RWPE2 (cell line): ENCODE measurements at regions not wholly inside any gene's neighbourhood (a gene's known extent, or its start where the extent isn't known, plus 50 kb on each side); places are given as distances from the start of the nearest gene placed in this dataset.

Experiments used
- ATAC-seq: fragments of 200-7000 bp; cut with Tn5 transposase; 3 replicates; pipeline ENCODE4 v1.9.1; 2021; ENCODE audit warnings: low read depth
- DNase-seq: peaks from one replicate; pipeline ENCODE4 v3.0.0-alpha.2; 2020; ENCODE audit warnings: low spot score
- H3K27ac ChIP-seq: fragments of 450-650 bp; 2 replicates; pipeline ENCODE4 v1.5.1; 2017; ENCODE audit warnings: mild to moderate bottlenecking; ENCODE audit not compliant: poor library complexity, severe bottlenecking
- H3K27me3 ChIP-seq: fragments of 250-450 bp; sonication (Bioruptor Pico); 2 replicates; pipeline ENCODE4 v1.5.1; 2021; ENCODE audit warnings: mild to moderate bottlenecking, moderate library complexity; ENCODE audit not compliant: insufficient read depth, poor library complexity, severe bottlenecking
- H3K36me3 ChIP-seq: fragments of 250-450 bp; sonication (Bioruptor Pico); 2 replicates; pipeline ENCODE4 v1.5.1; 2020; ENCODE audit warnings: low read depth, mild to moderate bottlenecking, moderate library complexity
- H3K4me1 ChIP-seq: fragments of 250-450 bp; sonication (Bioruptor Pico); 2 replicates; pipeline ENCODE4 v1.5.1; 2021; ENCODE audit warnings: mild to moderate bottlenecking, moderate library complexity; ENCODE audit not compliant: insufficient read depth, poor library complexity, severe bottlenecking
- H3K4me3 ChIP-seq: fragments of 250-450 bp; sonication (Bioruptor Pico); 2 replicates; pipeline ENCODE4 v1.5.1; 2021; ENCODE audit warnings: mild to moderate bottlenecking, moderate library complexity; ENCODE audit not compliant: severe bottlenecking
- H3K9me3 ChIP-seq: fragments of 250-450 bp; sonication (Bioruptor Pico); 2 replicates; pipeline ENCODE4 v1.5.1; 2021; ENCODE audit warnings: mild to moderate bottlenecking, moderate library complexity; ENCODE audit not compliant: severe bottlenecking
- TF ChIP-seq, protein P1 (sequence below): fragments of 450-650 bp; IDR thresholded peaks from one replicate; pipeline ENCODE4 v1.5.1; 2017; ENCODE audit warnings: mild to moderate bottlenecking, moderate library complexity; ENCODE audit not compliant: poor library complexity, severe bottlenecking

DNA sequence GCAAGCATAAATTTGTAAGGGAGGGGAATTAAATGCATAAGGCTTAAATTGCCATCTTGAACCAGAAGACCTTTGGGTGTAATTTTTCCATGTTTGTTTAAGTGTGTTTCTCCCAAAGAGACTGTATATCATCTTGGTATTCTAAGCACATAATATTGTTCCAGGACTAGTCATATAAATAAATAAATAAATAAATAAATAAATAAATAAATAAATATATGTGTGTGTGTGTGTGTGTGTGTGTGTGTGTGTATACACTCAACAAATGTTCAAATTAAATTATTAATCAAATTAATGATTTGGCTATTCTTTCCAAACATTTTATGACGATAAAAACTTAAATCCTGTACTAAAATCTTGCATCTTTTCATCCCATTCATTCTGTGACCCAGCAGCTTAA is 867.8 kb upstream of the KLHL29 start:
- no peak for DNase-seq
- no peak overlapping the region for H3K4me3 ChIP-seq
- no peaks in the 10 kb centered on the region for H3K36me3 ChIP-seq
- H3K27me3 ChIP-seq, result no peaks in the 10 kb centered on the region
- no peak overlapping the region for H3K27ac ChIP-seq
- TF ChIP-seq, protein P1, sequence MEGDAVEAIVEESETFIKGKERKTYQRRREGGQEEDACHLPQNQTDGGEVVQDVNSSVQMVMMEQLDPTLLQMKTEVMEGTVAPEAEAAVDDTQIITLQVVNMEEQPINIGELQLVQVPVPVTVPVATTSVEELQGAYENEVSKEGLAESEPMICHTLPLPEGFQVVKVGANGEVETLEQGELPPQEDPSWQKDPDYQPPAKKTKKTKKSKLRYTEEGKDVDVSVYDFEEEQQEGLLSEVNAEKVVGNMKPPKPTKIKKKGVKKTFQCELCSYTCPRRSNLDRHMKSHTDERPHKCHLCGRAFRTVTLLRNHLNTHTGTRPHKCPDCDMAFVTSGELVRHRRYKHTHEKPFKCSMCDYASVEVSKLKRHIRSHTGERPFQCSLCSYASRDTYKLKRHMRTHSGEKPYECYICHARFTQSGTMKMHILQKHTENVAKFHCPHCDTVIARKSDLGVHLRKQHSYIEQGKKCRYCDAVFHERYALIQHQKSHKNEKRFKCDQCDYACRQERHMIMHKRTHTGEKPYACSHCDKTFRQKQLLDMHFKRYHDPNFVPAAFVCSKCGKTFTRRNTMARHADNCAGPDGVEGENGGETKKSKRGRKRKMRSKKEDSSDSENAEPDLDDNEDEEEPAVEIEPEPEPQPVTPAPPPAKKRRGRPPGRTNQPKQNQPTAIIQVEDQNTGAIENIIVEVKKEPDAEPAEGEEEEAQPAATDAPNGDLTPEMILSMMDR, result no peak
- no peaks in the 10 kb centered on the region for H3K9me3 ChIP-seq
- no peaks in the 10 kb centered on the region for H3K4me1 ChIP-seq
- ATAC-seq, result no peak

DNA sequence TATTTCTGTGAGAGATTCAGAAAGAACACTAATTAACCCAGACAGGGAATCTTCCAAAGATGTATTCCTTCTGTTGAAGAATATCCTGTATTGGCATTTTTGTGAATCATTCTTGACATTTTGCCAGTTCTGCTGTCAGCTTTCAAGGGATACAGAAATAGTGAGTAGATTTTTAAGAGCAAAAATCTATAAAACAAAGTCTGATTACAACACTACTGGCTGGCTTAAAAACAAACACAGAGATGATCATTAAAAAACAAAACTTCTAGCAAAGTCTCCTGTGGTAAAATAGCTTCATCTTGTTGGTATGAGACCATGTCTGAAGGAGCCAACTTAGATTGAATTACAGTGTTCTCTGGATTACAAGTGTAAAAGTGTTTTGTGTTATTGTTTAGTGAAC is 866.3 kb upstream of the KLHL29 start:
- TF ChIP-seq, protein P1, result no peak
- no peak for ATAC-seq
- DNase-seq, result no peak
- H3K27me3 ChIP-seq, result no peaks in the 10 kb centered on the region
- no peak overlapping the region for H3K27ac ChIP-seq
- H3K36me3 ChIP-seq, result no peaks in the 10 kb centered on the region
- H3K4me1 ChIP-seq, result no peaks in the 10 kb centered on the region
- H3K4me3 ChIP-seq, result no peak overlapping the region
- no peaks in the 10 kb centered on the region for H3K9me3 ChIP-seq

DNA sequence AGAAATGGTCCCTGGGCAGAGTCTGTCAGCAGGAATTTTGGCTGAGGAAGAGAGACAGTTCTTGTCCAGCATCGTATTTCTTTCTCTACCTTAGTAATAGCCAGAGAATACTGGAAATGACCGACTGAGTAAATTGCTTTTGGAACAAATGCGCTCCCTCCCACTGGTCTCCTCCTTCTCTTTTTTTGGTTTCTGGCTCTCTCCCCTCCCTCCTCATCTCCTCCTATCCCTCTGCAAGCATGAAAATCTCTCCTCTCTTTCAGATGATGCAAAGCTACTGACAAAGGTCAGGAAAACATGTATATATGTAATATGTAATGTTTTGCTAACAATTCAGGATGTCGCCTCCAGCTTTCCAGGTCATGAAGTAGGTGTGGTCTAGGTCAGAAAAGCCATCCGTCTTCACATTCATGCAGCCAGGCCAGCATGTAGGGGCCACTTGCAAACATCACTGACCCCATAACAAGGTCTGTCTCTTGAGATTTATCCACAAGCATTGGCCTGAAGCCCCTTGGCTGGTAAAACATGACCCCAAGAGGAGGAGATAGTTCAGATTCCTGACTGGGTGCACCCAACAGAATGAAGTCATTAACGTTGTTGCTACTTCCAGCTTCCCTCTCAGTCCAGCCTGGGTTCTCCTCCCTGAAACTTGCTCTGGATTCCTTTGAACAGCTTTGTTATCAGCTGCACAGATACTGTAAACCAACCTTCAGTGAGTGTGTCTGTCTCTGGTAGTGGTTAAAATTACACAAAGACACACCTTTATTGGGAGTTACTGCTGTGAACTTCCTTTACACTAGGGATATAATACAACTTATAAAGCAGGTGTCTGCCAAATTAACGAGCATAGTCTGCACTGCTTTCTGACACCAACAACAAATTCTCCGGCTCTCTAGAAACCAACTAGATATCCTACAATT is 864.4 kb upstream of the KLHL29 start:
- no peak for DNase-seq
- no peak for ATAC-seq
- Histone ChIP-seq H3K9me3 (no peaks in the 10 kb centered on the region), H3K27me3 (no peaks in the 10 kb centered on the region), H3K27ac (no peak overlapping the region), H3K4me1 (no peaks in the 10 kb centered on the region), H3K4me3 (no peak overlapping the region), H3K36me3 (no peaks in the 10 kb centered on the region)
- TF ChIP-seq, protein P1, result no peak

DNA sequence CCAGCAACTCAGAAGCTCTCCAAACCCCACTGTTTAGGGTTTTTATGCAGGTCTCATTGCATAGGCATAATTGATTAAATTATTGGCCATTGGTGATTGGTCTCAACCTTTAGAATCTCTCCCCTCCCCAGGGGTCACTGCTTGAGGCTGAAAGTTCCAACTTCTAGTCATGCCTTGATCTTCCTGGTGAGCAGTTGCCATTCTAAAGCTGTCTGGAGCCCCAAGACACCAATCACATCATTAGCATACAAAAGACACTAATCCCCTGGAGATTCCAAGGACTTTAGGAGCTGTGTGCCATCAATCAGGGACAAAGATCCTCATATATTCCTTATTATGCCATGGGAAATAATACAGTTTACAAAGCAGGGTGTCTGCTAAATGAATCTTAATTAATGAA is 863.4 kb upstream of the KLHL29 start:
- DNase-seq (no peak), ATAC-seq (no peak)
- H3K9me3 ChIP-seq, result no peaks in the 10 kb centered on the region
- no peak overlapping the region for H3K4me3 ChIP-seq
- H3K27ac ChIP-seq, result no peak overlapping the region
- TF ChIP-seq, protein P1, result no peak
- no peaks in the 10 kb centered on the region for H3K4me1 ChIP-seq
- no peaks in the 10 kb centered on the region for H3K27me3 ChIP-seq
- no peaks in the 10 kb centered on the region for H3K36me3 ChIP-seq

DNA sequence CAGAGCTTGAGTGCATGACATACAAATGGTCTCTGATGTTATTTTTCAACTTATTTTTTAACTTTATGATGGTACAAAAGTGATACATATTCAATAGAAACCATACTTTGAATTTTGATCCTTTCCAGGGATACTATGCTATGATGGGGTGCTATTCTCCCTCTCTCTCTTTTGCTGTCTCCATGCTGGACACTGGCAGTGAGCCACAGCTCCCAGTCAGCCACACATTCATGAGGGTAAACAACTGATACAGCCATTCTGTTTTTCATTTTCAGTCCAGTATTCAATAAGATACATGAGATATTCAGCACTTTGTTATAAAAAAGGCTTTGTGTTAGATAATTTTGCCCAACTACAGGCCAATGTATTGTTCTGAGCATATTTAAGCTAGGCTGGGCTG is 859.3 kb upstream of the KLHL29 start:
- H3K27ac ChIP-seq, result no peak overlapping the region
- no peaks in the 10 kb centered on the region for H3K27me3 ChIP-seq
- no peak for DNase-seq
- TF ChIP-seq, protein P1, result no peak
- no peak for ATAC-seq
- H3K36me3 ChIP-seq, result no peaks in the 10 kb centered on the region
- H3K4me1 ChIP-seq, result no peaks in the 10 kb centered on the region
- H3K9me3 ChIP-seq, result no peaks in the 10 kb centered on the region
- no peak overlapping the region for H3K4me3 ChIP-seq
